Esophagus muscularis mucosa (tissue), 3 donors: ENCODE measurements at regions not wholly inside any gene's neighbourhood (a gene's known extent, or its start where the extent isn't known, plus 50 kb on each side); places are given as distances from the start of the nearest gene placed in this dataset.

Experiments
- EP300 ChIP-seq: sonication (generic); formaldehyde crosslinking; IDR thresholded peaks from one replicate; pipeline ENCODE4 v1.6.1; 2017; ENCODE audit warnings: antibody characterized with exemption
- POLR2A ChIP-seq: fragments of 450-650 bp; IDR thresholded peaks from one replicate; pipeline ENCODE4 v1.6.1; 2017; ENCODE audit warnings: antibody characterized with exemption, moderate library complexity, mild to moderate bottlenecking, low read depth
- POLR2AphosphoS5 ChIP-seq, 2 donors: sonication (generic); formaldehyde crosslinking; IDR thresholded peaks; one replicate each; pipeline ENCODE4 v1.6.1; 2017; ENCODE audit warnings: antibody characterized with exemption in 2 of 2

DNA sequence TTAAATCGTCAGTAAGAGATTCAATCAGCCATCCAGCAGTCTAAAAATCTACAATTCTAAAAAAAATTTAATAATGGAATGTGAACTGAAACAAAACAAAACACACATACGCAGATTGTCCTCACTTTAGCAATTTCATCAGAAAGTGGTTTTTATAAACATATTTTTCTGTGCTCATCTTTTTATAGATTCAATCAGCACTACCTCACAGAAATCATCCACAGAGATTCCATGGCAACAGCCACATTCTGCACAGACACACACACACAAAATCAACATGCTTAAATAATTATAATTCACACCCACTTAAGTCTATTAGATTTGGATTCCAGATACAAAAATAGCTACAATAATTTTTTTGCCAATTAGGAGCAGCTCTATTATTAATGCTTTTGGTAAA, 149.0 kb upstream of the KCNIP4 start:
- TF ChIP-seq POLR2AphosphoS5 (IDR thresholded peaks at IDR 0.05) (no peak), EP300 (no peak), POLR2A (no peak)
